Left forelimb (tissue), 1 donor: ENCODE measurements at regions not wholly inside any gene's neighbourhood (a gene's known extent, or its start where the extent isn't known, plus 50 kb on each side); places are given as distances from the start of the nearest gene placed in this dataset.

Experiments used
- DNase-seq: peaks from one replicate; pipeline ENCODE4 v3.0.0-alpha.2; 2018; ENCODE audit warnings: low spot score

GRCh38 chr2:196399096-196399495 lies 227.7 kb upstream of the STK17B start:
- no peak for DNase-seq

GRCh38 chr2:196399722-196400691 lies 228.6 kb upstream of the STK17B start:
- no peak for DNase-seq

GRCh38 chr2:196403471-196403870 lies 232.1 kb upstream of the STK17B start:
- DNase-seq: no peak

GRCh38 chr2:196404276-196404675 lies 232.9 kb upstream of the STK17B start:
- DNase-seq: no peak

- no peak for DNase-seq
Observed at GRCh38 chr2:196407675-196408264, 231.7 kb upstream of the CCDC150 start.

- DNase-seq: no peak
Observed at GRCh38 chr2:196409376-196409775, 230.1 kb upstream of the CCDC150 start.

- DNase-seq: no peak
Observed at GRCh38 chr2:196410008-196410407, 229.5 kb upstream of the CCDC150 start.

- no peak for DNase-seq
Observed at GRCh38 chr2:196413821-196414274, 225.7 kb upstream of the CCDC150 start.

GRCh38 chr2:196415384-196415783 lies 224.1 kb upstream of the CCDC150 start:
- no peak for DNase-seq

GRCh38 chr2:196420143-196420542 lies 219.4 kb upstream of the CCDC150 start:
- no peak for DNase-seq

GRCh38 chr2:196421880-196422279 lies 217.6 kb upstream of the CCDC150 start:
- no peak for DNase-seq

- DNase-seq: no peak
Observed at GRCh38 chr2:196422361-196422760, 217.2 kb upstream of the CCDC150 start.

- no peak for DNase-seq
Observed at GRCh38 chr2:196426122-196426521, 213.4 kb upstream of the CCDC150 start.

- DNase-seq: no peak
Observed at GRCh38 chr2:196427986-196428634, 211.4 kb upstream of the CCDC150 start.

- DNase-seq: no peak
Observed at GRCh38 chr2:196431076-196431475, 208.4 kb upstream of the CCDC150 start.

GRCh38 chr2:196431957-196432356 lies 207.6 kb upstream of the CCDC150 start:
- DNase-seq: no peak

GRCh38 chr2:196433116-196433515 lies 206.4 kb upstream of the CCDC150 start:
- no peak for DNase-seq

- no peak for DNase-seq
Observed at GRCh38 chr2:196434217-196434616, 205.3 kb upstream of the CCDC150 start.

- DNase-seq: no peak
Observed at GRCh38 chr2:196435189-196435588, 204.3 kb upstream of the CCDC150 start.

- no peak for DNase-seq
Observed at GRCh38 chr2:196437626-196438025, 201.9 kb upstream of the CCDC150 start.

GRCh38 chr2:196439760-196440159 lies 199.8 kb upstream of the CCDC150 start:
- DNase-seq: no peak

GRCh38 chr2:196440413-196440812 lies 199.1 kb upstream of the CCDC150 start:
- no peak for DNase-seq

- DNase-seq: no peak
Observed at GRCh38 chr2:196441527-196441926, 198.0 kb upstream of the CCDC150 start.
